DMS153 (cell line): ENCODE measurements at regions not wholly inside any gene's neighbourhood (a gene's known extent, or its start where the extent isn't known, plus 50 kb on each side); places are given as distances from the start of the nearest gene placed in this dataset.
"Not testable (repeated sequence)": the region's sequence is repeated elsewhere in the genome, so short reads cannot be mapped to it uniquely, and the experiment has no call there.

ENCODE experiments used
- DNase-seq: peaks from one replicate; lab custom pipeline; 2025; lab: John Stamatoyannopoulos, UW

- no peak for DNase-seq
Observed at GRCh38 chr22:49676783-49677494, 150.7 kb downstream of the BRD1 start.

GRCh38 chr22:49676230-49676629, 151.4 kb downstream of the BRD1 start:
- no peak for DNase-seq

GRCh38 chr22:49674479-49675050, 153.1 kb downstream of the BRD1 start:
- DNase-seq, result no peak

- no peak for DNase-seq
Observed at GRCh38 chr22:49673048-49673447, 154.6 kb downstream of the BRD1 start.

GRCh38 chr22:49672014-49672516, 155.6 kb downstream of the BRD1 start:
- no peak for DNase-seq

GRCh38 chr22:49671331-49672013, 156.2 kb downstream of the BRD1 start:
- DNase-seq, result no peak

GRCh38 chr22:49670456-49671330, 157.0 kb downstream of the BRD1 start:
- DNase-seq, result no peak

- peak; percentile 44 for DNase-seq
Observed at GRCh38 chr22:49669969-49670455, 157.7 kb downstream of the BRD1 start.

- not testable (repeated sequence) for DNase-seq
Observed at GRCh38 chr22:49669427-49669968, 158.2 kb downstream of the BRD1 start.

GRCh38 chr22:49668402-49668801, 159.3 kb downstream of the BRD1 start:
- no peak for DNase-seq

- DNase-seq, result no peak
Observed at GRCh38 chr22:49667236-49667635, 160.4 kb downstream of the BRD1 start.

- no peak for DNase-seq
Observed at GRCh38 chr22:49666146-49666809, 161.4 kb downstream of the BRD1 start.

GRCh38 chr22:49664891-49665290, 162.8 kb downstream of the BRD1 start:
- no peak for DNase-seq

GRCh38 chr22:49664371-49664881, 163.2 kb downstream of the BRD1 start:
- DNase-seq, result no peak

- DNase-seq, result no peak
Observed at GRCh38 chr22:49663823-49664222, 163.8 kb downstream of the BRD1 start.

- DNase-seq, result no peak
Observed at GRCh38 chr22:49663311-49663711, 164.4 kb downstream of the BRD1 start.

- no peak for DNase-seq
Observed at GRCh38 chr22:49662681-49663080, 165.0 kb downstream of the BRD1 start.

GRCh38 chr22:49660794-49661781, 166.6 kb downstream of the BRD1 start:
- no peak for DNase-seq

- no peak for DNase-seq
Observed at GRCh38 chr22:49660321-49660720, 167.4 kb downstream of the BRD1 start.

- no peak for DNase-seq
Observed at GRCh38 chr22:49659924-49660315, 167.8 kb downstream of the BRD1 start.
